KMS-11 (cell line): ENCODE measurements at regions not wholly inside any gene's neighbourhood (a gene's known extent, or its start where the extent isn't known, plus 50 kb on each side); places are given as distances from the start of the nearest gene placed in this dataset.
"Not testable (repeated sequence)": the region's sequence is repeated elsewhere in the genome, so short reads cannot be mapped to it uniquely, and the experiment has no call there.

Experiments used
- H2AFZ ChIP-seq: fragments of 200-600 bp; sonication (generic); 2 replicates; pipeline ENCODE4 v1.6.1; 2016; ENCODE audit warnings: antibody characterized with exemption, mixed run types, low read depth
- H3K27ac ChIP-seq: fragments of 200-600 bp; sonication (generic); 2 replicates; pipeline ENCODE4 v1.6.1; 2016; ENCODE audit warnings: mild to moderate bottlenecking, mixed run types
- H3K27me3 ChIP-seq: fragments of 200-600 bp; sonication (generic); 2 replicates; pipeline ENCODE4 v1.6.1; 2017; ENCODE audit warnings: mild to moderate bottlenecking, low read depth, mixed run types, moderate library complexity; ENCODE audit not compliant: insufficient read depth
- H3K36me3 ChIP-seq: fragments of 200-600 bp; sonication (generic); 2 replicates; pipeline ENCODE4 v1.6.1; 2017; ENCODE audit warnings: mild to moderate bottlenecking, mixed run types; ENCODE audit not compliant: insufficient read depth
- H3K4me1 ChIP-seq: fragments of 200-600 bp; sonication (generic); 2 replicates; pipeline ENCODE4 v1.6.1; 2016; ENCODE audit warnings: mild to moderate bottlenecking, low read depth, mixed run types; ENCODE audit not compliant: poor library complexity, severe bottlenecking
- H3K4me2 ChIP-seq: fragments of 200-600 bp; sonication (generic); 2 replicates; pipeline ENCODE4 v1.7.0; 2016; ENCODE audit warnings: mild to moderate bottlenecking, mixed run types
- H3K4me3 ChIP-seq: fragments of 200-600 bp; sonication (generic); IDR thresholded peaks from 2 replicates; pipeline ENCODE4 v1.6.1; 2017; ENCODE audit warnings: low read depth, low read length, mixed read lengths; ENCODE audit not compliant: insufficient read depth
- H3K79me2 ChIP-seq: fragments of 200-600 bp; sonication (generic); 2 replicates; pipeline ENCODE4 v1.6.1; 2016; ENCODE audit warnings: low read depth, mixed run types; ENCODE audit not compliant: insufficient read depth
- H3K9ac ChIP-seq: fragments of 200-600 bp; sonication (generic); 2 replicates; pipeline ENCODE4 v1.6.1; 2016; ENCODE audit warnings: mild to moderate bottlenecking, mixed run types
- H4K20me1 ChIP-seq: fragments of 200-600 bp; sonication (generic); 2 replicates; pipeline ENCODE4 v1.6.1; 2016; ENCODE audit warnings: mild to moderate bottlenecking, mixed run types; ENCODE audit not compliant: insufficient read depth
- CTCF ChIP-seq: fragments of 200-600 bp; sonication (generic); conservative IDR thresholded peaks from 2 replicates; pipeline ENCODE4 v1.6.1; 2017; ENCODE audit warnings: low read depth, mild to moderate bottlenecking, antibody characterized with exemption, low read length, moderate library complexity, mixed read lengths

GRCh38 chr5:82540301-82540700 lies 262.1 kb upstream of the RPS23 start:
- H3K79me2 ChIP-seq, result no peaks in the 10 kb centered on the region
- no peaks in the 10 kb centered on the region for H4K20me1 ChIP-seq
- no peak for TF ChIP-seq CTCF
- no peaks in the 10 kb centered on the region for H3K27me3 ChIP-seq
- H3K9ac ChIP-seq, result no peak overlapping the region
- no peak overlapping the region for H2AFZ ChIP-seq
- H3K4me3 ChIP-seq, result no peak overlapping the region
- H3K36me3 ChIP-seq, result no peaks in the 10 kb centered on the region
- no peaks in the 10 kb centered on the region for H3K4me1 ChIP-seq
- H3K4me2 ChIP-seq, result no peak overlapping the region
- H3K27ac ChIP-seq, result no peak overlapping the region

GRCh38 chr5:82538339-82539034 lies 260.3 kb upstream of the RPS23 start:
- Histone ChIP-seq H3K27ac (no peak overlapping the region), H3K79me2 (no peaks in the 10 kb centered on the region), H3K4me3 (no peak overlapping the region), H2AFZ (no peak overlapping the region), H3K36me3 (no peaks in the 10 kb centered on the region), H3K4me1 (no peaks in the 10 kb centered on the region), H3K4me2 (no peak overlapping the region), H3K9ac (no peak overlapping the region), H3K27me3 (no peaks in the 10 kb centered on the region), H4K20me1 (no peaks in the 10 kb centered on the region)
- TF ChIP-seq CTCF, result no peak

- Histone ChIP-seq H3K79me2 (no peaks in the 10 kb centered on the region), H3K9ac (no peak overlapping the region), H3K4me3 (no peak overlapping the region), H3K36me3 (no peaks in the 10 kb centered on the region), H3K27ac (no peak overlapping the region), H3K27me3 (no peaks in the 10 kb centered on the region), H3K4me2 (no peak overlapping the region), H2AFZ (no peak overlapping the region), H4K20me1 (no peaks in the 10 kb centered on the region), H3K4me1 (no peaks in the 10 kb centered on the region)
- TF ChIP-seq CTCF, result no peak
Measured at GRCh38 chr5:82537687-82538306, 259.6 kb upstream of the RPS23 start.

- Histone ChIP-seq H2AFZ (no peak overlapping the region), H3K4me1 (no peaks in the 10 kb centered on the region), H3K79me2 (no peaks in the 10 kb centered on the region), H3K4me3 (no peak overlapping the region), H3K4me2 (no peak overlapping the region), H3K27me3 (no peaks in the 10 kb centered on the region), H3K36me3 (no peaks in the 10 kb centered on the region), H3K27ac (no peak overlapping the region), H3K9ac (no peak overlapping the region), H4K20me1 (no peaks in the 10 kb centered on the region)
- no peak for TF ChIP-seq CTCF
Measured at GRCh38 chr5:82534986-82535385, 256.8 kb upstream of the RPS23 start.

GRCh38 chr5:82532075-82532474 lies 253.9 kb upstream of the RPS23 start:
- H3K9ac ChIP-seq, H3K27me3 ChIP-seq, H2AFZ ChIP-seq, H4K20me1 ChIP-seq, H3K4me1 ChIP-seq, H3K4me2 ChIP-seq, H3K27ac ChIP-seq, H3K79me2 ChIP-seq, H3K36me3 ChIP-seq, H3K4me3 ChIP-seq: not testable (repeated sequence)
